IPS DF 6.9 (cell line): ENCODE measurements at regions not wholly inside any gene's neighbourhood (a gene's known extent, or its start where the extent isn't known, plus 50 kb on each side); places are given as distances from the start of the nearest gene placed in this dataset.

Experiments
- DNase-seq: peaks from one replicate; pipeline ENCODE4 v3.0.0-alpha.2; 2013; ENCODE audit warnings: low read depth, low spot score
- H3K27ac ChIP-seq: one replicate; pipeline ENCODE4 v1.5.1; 2013; ENCODE audit warnings: low read length, control low read depth
- H3K27me3 ChIP-seq: 2 replicates; pipeline ENCODE4 v1.6.1; 2013; ENCODE audit warnings: mild to moderate bottlenecking, low read length; ENCODE audit not compliant: control insufficient read depth, insufficient read depth
- H3K36me3 ChIP-seq: 2 replicates; pipeline ENCODE4 v1.6.1; 2013; ENCODE audit warnings: low read length; ENCODE audit not compliant: control insufficient read depth, insufficient read depth
- H3K4me1 ChIP-seq: 2 replicates; pipeline ENCODE4 v1.6.1; 2013; ENCODE audit warnings: low read length; ENCODE audit not compliant: control insufficient read depth, insufficient read depth
- H3K4me3 ChIP-seq: 2 replicates; pipeline ENCODE4 v1.5.1; 2013; ENCODE audit warnings: mild to moderate bottlenecking, low read length
- H3K9me3 ChIP-seq: 2 replicates; pipeline ENCODE4 v1.6.1; 2013; ENCODE audit warnings: low read length, inconsistent platforms; ENCODE audit not compliant: control insufficient read depth, insufficient read depth
- WGBS: extraction: QIAGEN DNeasy Blood & Tissue Kit; methylation state at CpG from one replicate; pipeline ENCODE4 v1.1.7; 2013; ENCODE audit warnings: mixed read lengths, missing lambda C conversion rate; ENCODE audit not compliant: insufficient read length, insufficient coverage; 5-methylcytosine and 5-hydroxymethylcytosine counted together

- Histone ChIP-seq H3K4me1 (no peaks in the 10 kb centered on the region), H3K4me3 (no peak overlapping the region), H3K36me3 (no peaks in the 10 kb centered on the region), H3K9me3 (no peaks in the 10 kb centered on the region), H3K27me3 (no peaks in the 10 kb centered on the region), H3K27ac (no peak overlapping the region)
- no CpG with 5 or more reads among the region's 11 CpGs for WGBS
- no peak for DNase-seq
These were observed 134.3 kb upstream of the PIEZO2 start for GRCh38 chr18:11283479-11284161.

- Histone ChIP-seq H3K9me3 (no peaks in the 10 kb centered on the region), H3K4me3 (no peak overlapping the region), H3K36me3 (no peaks in the 10 kb centered on the region), H3K27ac (no peak overlapping the region), H3K4me1 (no peaks in the 10 kb centered on the region), H3K27me3 (no peaks in the 10 kb centered on the region)
- DNase-seq, result no peak
- no CpG with 5 or more reads among the region's 3 CpGs for WGBS
These were observed 130.1 kb upstream of the PIEZO2 start for GRCh38 chr18:11279461-11279860.

GRCh38 chr18:11276678-11277077 is 127.3 kb upstream of the PIEZO2 start:
- no peak for DNase-seq
- H3K4me3 ChIP-seq, result no peak overlapping the region
- H3K27me3 ChIP-seq, result no peaks in the 10 kb centered on the region
- no CpG with 5 or more reads among the region's 2 CpGs for WGBS
- H3K36me3 ChIP-seq, result no peaks in the 10 kb centered on the region
- H3K9me3 ChIP-seq, result no peaks in the 10 kb centered on the region
- no peaks in the 10 kb centered on the region for H3K4me1 ChIP-seq
- no peak overlapping the region for H3K27ac ChIP-seq

GRCh38 chr18:11274144-11274794 is 124.9 kb upstream of the PIEZO2 start:
- Histone ChIP-seq H3K9me3 (no peaks in the 10 kb centered on the region), H3K27me3 (no peaks in the 10 kb centered on the region), H3K27ac (no peak overlapping the region), H3K4me3 (no peak overlapping the region), H3K36me3 (no peaks in the 10 kb centered on the region), H3K4me1 (no peaks in the 10 kb centered on the region)
- no peak for DNase-seq
- WGBS, result no CpG with 5 or more reads among the region's 6 CpGs

- WGBS, result no CpG with 5 or more reads among the region's 7 CpGs
- no peaks in the 10 kb centered on the region for H3K36me3 ChIP-seq
These were observed 123.1 kb upstream of the PIEZO2 start for GRCh38 chr18:11272516-11272915.

GRCh38 chr18:11271954-11272353 is 122.6 kb upstream of the PIEZO2 start:
- no peak overlapping the region for H3K27ac ChIP-seq

More at GRCh38 chr18:11272516-11272915, 123.1 kb upstream of the PIEZO2 start:
- Histone ChIP-seq H3K27ac (no peak overlapping the region), H3K27me3 (no peaks in the 10 kb centered on the region), H3K9me3 (no peaks in the 10 kb centered on the region), H3K4me1 (no peaks in the 10 kb centered on the region), H3K4me3 (no peak overlapping the region)
- no peak for DNase-seq

GRCh38 chr18:11269257-11269656 is 119.9 kb upstream of the PIEZO2 start:
- H3K4me3 ChIP-seq, result no peak overlapping the region
- DNase-seq, result no peak
- no CpG with 5 or more reads among the region's 8 CpGs for WGBS

More at GRCh38 chr18:11271954-11272353, 122.6 kb upstream of the PIEZO2 start:
- DNase-seq, result no peak
- WGBS, result no CpG with 5 or more reads among the region's 3 CpGs
- H3K9me3 ChIP-seq, result no peaks in the 10 kb centered on the region
- H3K36me3 ChIP-seq, result no peaks in the 10 kb centered on the region
- no peaks in the 10 kb centered on the region for H3K27me3 ChIP-seq
- H3K4me1 ChIP-seq, result no peaks in the 10 kb centered on the region
- H3K4me3 ChIP-seq, result no peak overlapping the region

GRCh38 chr18:11268741-11269233 is 119.4 kb upstream of the PIEZO2 start:
- no peak overlapping the region for H3K27ac ChIP-seq
- no peak for DNase-seq
- no peaks in the 10 kb centered on the region for H3K9me3 ChIP-seq
- H3K36me3 ChIP-seq, result no peaks in the 10 kb centered on the region
- WGBS, result no CpG with 5 or more reads among the region's 9 CpGs
- H3K27me3 ChIP-seq, result no peaks in the 10 kb centered on the region
- no peak overlapping the region for H3K4me3 ChIP-seq
- H3K4me1 ChIP-seq, result no peaks in the 10 kb centered on the region

More at GRCh38 chr18:11269257-11269656, 119.9 kb upstream of the PIEZO2 start:
- H3K36me3 ChIP-seq, result no peaks in the 10 kb centered on the region
- no peak overlapping the region for H3K27ac ChIP-seq
- H3K27me3 ChIP-seq, result no peaks in the 10 kb centered on the region
- H3K4me1 ChIP-seq, result no peaks in the 10 kb centered on the region
- H3K9me3 ChIP-seq, result no peaks in the 10 kb centered on the region

GRCh38 chr18:11268153-11268552 is 118.8 kb upstream of the PIEZO2 start:
- Histone ChIP-seq H3K36me3 (no peaks in the 10 kb centered on the region), H3K4me3 (no peak overlapping the region), H3K4me1 (no peaks in the 10 kb centered on the region), H3K27me3 (no peaks in the 10 kb centered on the region), H3K9me3 (no peaks in the 10 kb centered on the region), H3K27ac (no peak overlapping the region)
- no CpG with 5 or more reads among the region's 2 CpGs for WGBS
- no peak for DNase-seq

GRCh38 chr18:11266781-11267480 is 117.6 kb upstream of the PIEZO2 start:
- 100% methylated on average over 1 of the region's 10 CpGs for WGBS
- no peak for DNase-seq

More at GRCh38 chr18:11266781-11267480, 117.6 kb upstream of the PIEZO2 start:
- Histone ChIP-seq H3K9me3 (no peaks in the 10 kb centered on the region), H3K27ac (no peak overlapping the region), H3K36me3 (no peaks in the 10 kb centered on the region), H3K27me3 (no peaks in the 10 kb centered on the region), H3K4me3 (no peak overlapping the region), H3K4me1 (no peaks in the 10 kb centered on the region)
